A549 (cell line): ENCODE measurements at regions not wholly inside any gene's neighbourhood (a gene's known extent, or its start where the extent isn't known, plus 50 kb on each side); places are given as distances from the start of the nearest gene placed in this dataset.

ENCODE experiments used
- ATAC-seq, 2 experiments: fragments of 200-7000 bp in 1 of 2; fragments of >200 bp in 1 of 2; cut with Nextera tagmentation in 1 of 2; cut with Tn5 transposase in 1 of 2; 3 replicates each; pipeline versions ENCODE4 v1.8.0 to v1.9.1; 2018 to 2020; ENCODE audit warnings: mild to moderate bottlenecking in 1 of 2, moderate library complexity in 1 of 2
- CTCF ChIA-PET: fragments of 300-600 bp; sonication (Branson Sonifier 250); formaldehyde crosslinking; extraction: SDS; loops from one replicate; lab custom pipeline; 2021; ENCODE audit warnings: antibody characterized with exemption, inconsistent platforms; lab: Yijun Ruan, JAX
- POLR2A ChIA-PET: fragments of 350-600 bp; formaldehyde crosslinking; extraction: SDS; loops from one replicate; lab custom pipeline; 2021; ENCODE audit warnings: antibody characterized with exemption, inconsistent platforms; lab: Yijun Ruan, JAX
- DNase-seq, 2 experiments: peaks; one replicate each; pipeline versions ENCODE4 v3.0.0 to v3.0.0-alpha.2; 2011 to 2016; ENCODE audit warnings: low read depth in 1 of 2, low spot score in 1 of 2
- FAIRE-seq: peaks from 2 replicates; lab custom pipeline; 2011; peaks lifted over from hg19 to GRCh38; lab: Jason Lieb, UNC
- H3K27ac ChIP-seq, 2 experiments: fragments of >200 bp; sonication (Bioruptor Twin); formaldehyde crosslinking; 3 replicates each; pipeline ENCODE4 v1.5.1; 2016 to 2017
- H3K4me1 ChIP-seq: fragments of >200 bp; sonication (Bioruptor Twin); formaldehyde crosslinking; 3 replicates; pipeline ENCODE4 v1.6.1; 2016
- H3K4me2 ChIP-seq: fragments of >200 bp; sonication (Bioruptor Twin); formaldehyde crosslinking; 3 replicates; pipeline ENCODE4 v1.6.1; 2016
- H3K4me3 ChIP-seq: fragments of >200 bp; sonication (Bioruptor Twin); formaldehyde crosslinking; 3 replicates; pipeline ENCODE4 v1.5.1; 2016
- H3K9me3 ChIP-seq: fragments of >200 bp; sonication (Bioruptor Twin); formaldehyde crosslinking; 3 replicates; pipeline ENCODE4 v1.6.1; 2016
- CBX2 ChIP-seq: fragments of 200-600 bp; sonication (generic); IDR thresholded peaks from 2 replicates; pipeline ENCODE4 v1.6.1; 2016; ENCODE audit warnings: low read depth, mild to moderate bottlenecking, borderline replicate concordance
- CBX8 ChIP-seq: fragments of 200-600 bp; sonication (generic); IDR thresholded peaks from 2 replicates; pipeline ENCODE4 v1.6.1; 2016
- CHD2 ChIP-seq: fragments of 150-350 bp; IDR thresholded peaks from 2 replicates; pipeline ENCODE4 v1.6.1; 2014; ENCODE audit warnings: low read length; ENCODE audit not compliant: partially characterized antibody
- EHF ChIP-seq: fragments of 250-450 bp; sonication (Bioruptor Pico); IDR thresholded peaks from 2 replicates; pipeline ENCODE4 v1.5.0; 2020; ENCODE audit warnings: mild to moderate bottlenecking
- EHMT2 ChIP-seq: fragments of 200-600 bp; sonication (generic); IDR thresholded peaks from 2 replicates; pipeline ENCODE4 v1.6.1; 2016; ENCODE audit warnings: antibody characterized with exemption, low read depth, mild to moderate bottlenecking, moderate library complexity
- ESRRA ChIP-seq: fragments of 150-350 bp; IDR thresholded peaks from 2 replicates; pipeline ENCODE4 v1.6.1; 2014; ENCODE audit warnings: mild to moderate bottlenecking, low read length, borderline replicate concordance
- FOSL2 ChIP-seq, 2 experiments: fragments of 450-650 bp in 1 of 2; fragments of >200 bp in 1 of 2; sonication (Bioruptor Twin) in 1 of 2; formaldehyde crosslinking; IDR thresholded peaks; 2 replicates each; pipeline versions ENCODE4 v1.5.0 to v1.6.1; 2016 to 2020; ENCODE audit warnings: mild to moderate bottlenecking in 1 of 2, moderate library complexity in 1 of 2
- HDAC2 ChIP-seq: fragments of 200-600 bp; sonication (generic); IDR thresholded peaks from 2 replicates; pipeline ENCODE4 v1.6.1; 2016
- JUN ChIP-seq, 2 experiments: fragments of >200 bp; sonication (Bioruptor Twin); formaldehyde crosslinking; IDR thresholded peaks; 2 replicates in 1 of 2; 3 replicates in 1 of 2; pipeline ENCODE4 v1.6.1; 2016 to 2017
- KDM1A ChIP-seq: fragments of 200-600 bp; sonication (generic); IDR thresholded peaks from 2 replicates; pipeline ENCODE4 v1.6.1; 2016; ENCODE audit warnings: low read depth, mild to moderate bottlenecking
- MAFK ChIP-seq: fragments of 450-650 bp; IDR thresholded peaks from 2 replicates; pipeline ENCODE4 v1.6.1; 2014; ENCODE audit not compliant: partially characterized antibody
- NFE2L2 ChIP-seq: fragments of 150-350 bp; conservative IDR thresholded peaks from 2 replicates; pipeline ENCODE4 v1.6.1; 2014; ENCODE audit warnings: low read length
- PHF8 ChIP-seq: fragments of 200-600 bp; sonication (generic); IDR thresholded peaks from 2 replicates; pipeline ENCODE4 v1.6.1; 2016; ENCODE audit warnings: low read depth, mild to moderate bottlenecking, antibody characterized with exemption, moderate library complexity, borderline replicate concordance
- RAD21 ChIP-seq, 2 experiments: fragments of >200 bp in 1 of 2; sonication (Bioruptor Twin) in 1 of 2; formaldehyde crosslinking in 1 of 2; IDR thresholded peaks in 1 of 2; conservative IDR thresholded peaks in 1 of 2; 2 replicates in 1 of 2; 3 replicates in 1 of 2; pipeline ENCODE4 v1.6.1; 2012 to 2018; ENCODE audit warnings: inconsistent platforms in 1 of 2
- RFX5 ChIP-seq: fragments of 450-650 bp; IDR thresholded peaks from 2 replicates; pipeline ENCODE4 v1.7.1; 2014; ENCODE audit warnings: antibody characterized with exemption, mild to moderate bottlenecking, moderate library complexity
- RNF2 ChIP-seq: fragments of 200-600 bp; sonication (generic); IDR thresholded peaks from 2 replicates; pipeline ENCODE4 v1.6.1; 2016; ENCODE audit warnings: low read depth, mild to moderate bottlenecking, antibody characterized with exemption, moderate library complexity, borderline replicate concordance
- SMC3 ChIP-seq: fragments of >200 bp; sonication (Bioruptor Twin); formaldehyde crosslinking; IDR thresholded peaks from 3 replicates; pipeline ENCODE4 v1.6.1; 2018; ENCODE audit warnings: inconsistent platforms
- ZNF302 ChIP-seq: fragments of 250-450 bp; sonication (Bioruptor Pico); IDR thresholded peaks from 2 replicates; pipeline ENCODE4 v1.9.0; 2021; ENCODE audit warnings: inconsistent platforms, mild to moderate bottlenecking, moderate library complexity
- ZSCAN20 ChIP-seq: fragments of 250-450 bp; sonication (Bioruptor Pico); IDR thresholded peaks from 2 replicates; pipeline ENCODE4 v1.8.0; 2022; ENCODE audit warnings: mild to moderate bottlenecking, moderate library complexity
- WGBS: methylation state at CpG from one replicate; pipeline ENCODE4 v1.1.6; 2017; ENCODE audit errors: missing lambda C conversion rate; 5-methylcytosine and 5-hydroxymethylcytosine counted together
- TF ChIP-seq, protein P1 (sequence below): fragments of 450-650 bp; IDR thresholded peaks from 2 replicates; pipeline ENCODE4 v1.6.1; 2014; ENCODE audit warnings: antibody characterized with exemption
- TF ChIP-seq, protein P2 (sequence below): fragments of >200 bp; sonication (Bioruptor Twin); formaldehyde crosslinking; IDR thresholded peaks from 3 replicates; pipeline ENCODE4 v1.5.1; 2016

GRCh38 chr1:47675721-47676120 is 237.9 kb downstream of the FOXD2 start:
- POLR2A ChIA-PET: no interaction called here
- DNase-seq (no peak), ATAC-seq (no peak), FAIRE-seq (no peak)
- Histone ChIP-seq H3K4me3 (no peak overlapping the region), H3K27ac (no peak overlapping the region), H3K4me2 (no peak overlapping the region), H3K9me3 (no peaks in the 10 kb centered on the region), H3K4me1 (no peaks in the 10 kb centered on the region)
- TF ChIP-seq PHF8 (no peak), HDAC2 (no peak), FOSL2 (IDR thresholded peaks at IDR 0.05) (no peak), FOSL2 (CRISPR knock-in tag; IDR thresholded peaks at IDR 0.05) (no peak), NFE2L2 (no peak), MAFK (no peak), EHMT2 (no peak), EHF (CRISPR knock-in tag) (no peak), ESRRA (no peak), ZNF302 (CRISPR knock-in tag) (no peak)
- WGBS: 75% methylated on average over 11 of the region's 11 CpGs
- CTCF ChIA-PET: interaction anchor here (1.4 kb wide), 1 partner anchor 35 kb away, joined by 3 read pairs; no protein-coding TSS in a partner anchor

- no peak overlapping the region for H3K4me2 ChIP-seq
- POLR2A ChIA-PET: no interaction called here
- no peak for TF ChIP-seq JUN (IDR thresholded peaks at IDR 0.05)
- no peak for TF ChIP-seq EHMT2
- TF ChIP-seq SMC3: no peak
- TF ChIP-seq HDAC2: no peak
- no peak for TF ChIP-seq PHF8
- TF ChIP-seq CBX2: no peak
- no peak for TF ChIP-seq ZSCAN20
- TF ChIP-seq, protein P1, sequence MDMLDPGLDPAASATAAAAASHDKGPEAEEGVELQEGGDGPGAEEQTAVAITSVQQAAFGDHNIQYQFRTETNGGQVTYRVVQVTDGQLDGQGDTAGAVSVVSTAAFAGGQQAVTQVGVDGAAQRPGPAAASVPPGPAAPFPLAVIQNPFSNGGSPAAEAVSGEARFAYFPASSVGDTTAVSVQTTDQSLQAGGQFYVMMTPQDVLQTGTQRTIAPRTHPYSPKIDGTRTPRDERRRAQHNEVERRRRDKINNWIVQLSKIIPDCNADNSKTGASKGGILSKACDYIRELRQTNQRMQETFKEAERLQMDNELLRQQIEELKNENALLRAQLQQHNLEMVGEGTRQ: no peak
- TF ChIP-seq CBX8: no peak
- TF ChIP-seq RFX5: no peak
- TF ChIP-seq KDM1A: no peak
- TF ChIP-seq, protein P2, sequence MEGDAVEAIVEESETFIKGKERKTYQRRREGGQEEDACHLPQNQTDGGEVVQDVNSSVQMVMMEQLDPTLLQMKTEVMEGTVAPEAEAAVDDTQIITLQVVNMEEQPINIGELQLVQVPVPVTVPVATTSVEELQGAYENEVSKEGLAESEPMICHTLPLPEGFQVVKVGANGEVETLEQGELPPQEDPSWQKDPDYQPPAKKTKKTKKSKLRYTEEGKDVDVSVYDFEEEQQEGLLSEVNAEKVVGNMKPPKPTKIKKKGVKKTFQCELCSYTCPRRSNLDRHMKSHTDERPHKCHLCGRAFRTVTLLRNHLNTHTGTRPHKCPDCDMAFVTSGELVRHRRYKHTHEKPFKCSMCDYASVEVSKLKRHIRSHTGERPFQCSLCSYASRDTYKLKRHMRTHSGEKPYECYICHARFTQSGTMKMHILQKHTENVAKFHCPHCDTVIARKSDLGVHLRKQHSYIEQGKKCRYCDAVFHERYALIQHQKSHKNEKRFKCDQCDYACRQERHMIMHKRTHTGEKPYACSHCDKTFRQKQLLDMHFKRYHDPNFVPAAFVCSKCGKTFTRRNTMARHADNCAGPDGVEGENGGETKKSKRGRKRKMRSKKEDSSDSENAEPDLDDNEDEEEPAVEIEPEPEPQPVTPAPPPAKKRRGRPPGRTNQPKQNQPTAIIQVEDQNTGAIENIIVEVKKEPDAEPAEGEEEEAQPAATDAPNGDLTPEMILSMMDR: no peak
- no peak for TF ChIP-seq RAD21 (conservative IDR thresholded peaks at IDR 0.05 in 1 of 2, IDR thresholded peaks at IDR 0.05 in 1 of 2)
- TF ChIP-seq CHD2: no peak
- no peak for TF ChIP-seq RNF2
- TF ChIP-seq, all 56 proteins: peak for 0
- no peaks in the 10 kb centered on the region for H3K4me1 ChIP-seq
- CTCF ChIA-PET: interaction anchor here (0.7 to 1.4 kb wide), 2 partner anchors 34 to 246 kb away, joined by 3 read pairs; no protein-coding TSS in a partner anchor
- no peak overlapping the region for H3K27ac ChIP-seq
- DNase-seq (no peak), FAIRE-seq (no peak), ATAC-seq (no peak)
- no peak overlapping the region for H3K4me3 ChIP-seq
- WGBS: 81% methylated on average over 14 of the region's 14 CpGs
- no peaks in the 10 kb centered on the region for H3K9me3 ChIP-seq
Measured at GRCh38 chr1:47676311-47677054, 238.6 kb downstream of the FOXD2 start.
